ENCODE measurements at regions not wholly inside any gene's neighbourhood (a gene's known extent, or its start where the extent isn't known, plus 50 kb on each side); places are given as distances from the start of the nearest gene placed in this dataset.

GRCh38 chr4:89514811-89515210 lies 207.2 kb upstream of the GPRIN3 start:
- no peaks in the 10 kb centered on the region for H3K79me2 ChIP-seq (ENCODE audit: low read depth)
- no peak overlapping the region for H2AFZ ChIP-seq (replicated peaks)
- H4K20me1 ChIP-seq (ENCODE audit: low read depth) = no peaks in the 10 kb centered on the region
- Mint-ChIP-seq H3K9me3 (no peaks in the 10 kb centered on the region), H3K4me1 (peaks cover 15% of the 10 kb centered on the region), H3K36me3 (no peaks in the 10 kb centered on the region), H3K27me3 (ENCODE audit: insufficient read depth, low read depth) (no peaks in the 10 kb centered on the region), H3K4me3 (no peak overlapping the region), H3K27ac (no peak overlapping the region)
- H3K4me2 ChIP-seq = no peak overlapping the region
- no peaks in the 10 kb centered on the region for H3K36me3 ChIP-seq
- H3K27me3 ChIP-seq = no peaks in the 10 kb centered on the region
- no peak overlapping the region for H3K4me3 ChIP-seq
- DNase-seq (ENCODE audit: low spot score) = no peak
- H3K27ac ChIP-seq = no peak overlapping the region
- H3K9ac ChIP-seq = no peak overlapping the region
- H3K4me1 ChIP-seq = peaks cover 6% of the 10 kb centered on the region
- no peak for TF ChIP-seq CTCF (IDR thresholded peaks at IDR 0.05)
- TF ChIP-seq EZH2 (IDR thresholded peaks at IDR 0.05) = no peak
- TF ChIP-seq EZH2phosphoT487 (IDR thresholded peaks at IDR 0.05) = no peak
- H3F3A ChIP-seq (ENCODE audit: low read depth) = no peaks in the 10 kb centered on the region
- no peaks in the 10 kb centered on the region for H3K9me3 ChIP-seq (ENCODE audit: low read depth)

DNA sequence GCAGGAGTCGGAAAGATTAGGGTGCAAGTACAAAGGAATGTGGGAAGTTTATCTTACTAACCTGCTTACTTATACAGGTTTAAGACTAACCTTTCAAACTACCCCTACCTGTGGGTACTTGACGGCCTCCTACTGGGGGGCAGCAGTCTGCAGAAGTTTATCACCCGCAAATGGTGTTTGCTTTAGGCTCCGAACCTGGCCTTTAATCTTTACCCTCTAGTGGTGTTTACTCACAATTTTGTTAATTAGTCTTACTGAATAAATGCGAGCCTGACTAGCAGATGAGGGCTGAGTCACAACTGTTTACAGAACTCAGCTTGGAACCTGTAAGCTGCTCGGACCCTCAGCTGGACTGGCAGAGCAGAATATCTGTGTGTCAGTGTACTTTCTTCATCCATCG lies 204.2 kb upstream of the GPRIN3 start:
- no peaks in the 10 kb centered on the region for H3K27me3 Mint-ChIP-seq (ENCODE audit: insufficient read depth, low read depth)
- H3K36me3 Mint-ChIP-seq = no peaks in the 10 kb centered on the region
- Histone ChIP-seq H3K27ac (no peak overlapping the region), H3K79me2 (ENCODE audit: low read depth) (no peaks in the 10 kb centered on the region), H3K36me3 (no peaks in the 10 kb centered on the region), H3K4me2 (no peak overlapping the region), H3K9me3 (ENCODE audit: low read depth) (no peaks in the 10 kb centered on the region), H3K4me3 (no peak overlapping the region), H3F3A (ENCODE audit: low read depth) (no peaks in the 10 kb centered on the region), H3K4me1 (peaks cover 6% of the 10 kb centered on the region), H4K20me1 (ENCODE audit: low read depth) (no peaks in the 10 kb centered on the region), H3K27me3 (no peaks in the 10 kb centered on the region), H3K9ac (no peak overlapping the region), H2AFZ (replicated peaks) (no peak overlapping the region)
- H3K4me3 Mint-ChIP-seq = no peak overlapping the region
- TF ChIP-seq EZH2phosphoT487 (IDR thresholded peaks at IDR 0.05) (no peak), EZH2 (IDR thresholded peaks at IDR 0.05) (no peak), CTCF (IDR thresholded peaks at IDR 0.05) (no peak)
- no peak overlapping the region for H3K27ac Mint-ChIP-seq
- H3K9me3 Mint-ChIP-seq = peaks cover 6% of the 10 kb centered on the region
- H3K4me1 Mint-ChIP-seq = peaks cover 15% of the 10 kb centered on the region
- no peak for DNase-seq (ENCODE audit: low spot score)

GRCh38 chr4:89509708-89510281 lies 202.2 kb upstream of the GPRIN3 start:
- Histone ChIP-seq H3F3A (ENCODE audit: low read depth) (no peaks in the 10 kb centered on the region), H4K20me1 (ENCODE audit: low read depth) (no peaks in the 10 kb centered on the region), H3K27me3 (no peaks in the 10 kb centered on the region), H3K4me1 (no peaks in the 10 kb centered on the region), H3K36me3 (no peaks in the 10 kb centered on the region), H3K9ac (no peak overlapping the region), H3K79me2 (ENCODE audit: low read depth) (no peaks in the 10 kb centered on the region), H3K4me3 (no peak overlapping the region), H3K9me3 (ENCODE audit: low read depth) (no peaks in the 10 kb centered on the region), H3K27ac (no peak overlapping the region), H3K4me2 (no peak overlapping the region), H2AFZ (replicated peaks) (no peak overlapping the region)
- Mint-ChIP-seq H3K9me3 (peaks cover 6% of the 10 kb centered on the region), H3K36me3 (no peaks in the 10 kb centered on the region), H3K4me1 (peaks cover 15% of the 10 kb centered on the region), H3K27ac (no peak overlapping the region), H3K4me3 (no peak overlapping the region), H3K27me3 (ENCODE audit: insufficient read depth, low read depth) (no peaks in the 10 kb centered on the region)
- TF ChIP-seq CTCF (IDR thresholded peaks at IDR 0.05) (no peak), EZH2phosphoT487 (IDR thresholded peaks at IDR 0.05) (no peak), EZH2 (IDR thresholded peaks at IDR 0.05) (no peak)
- no peak for DNase-seq (ENCODE audit: low spot score)

Data from neural progenitor cell (in vitro differentiated cells).